Cortex of kidney (tissue), 1 donor: ENCODE measurements at regions not wholly inside any gene's neighbourhood (a gene's known extent, or its start where the extent isn't known, plus 50 kb on each side); places are given as distances from the start of the nearest gene placed in this dataset.
"Not testable (repeated sequence)": the region's sequence is repeated elsewhere in the genome, so short reads cannot be mapped to it uniquely, and the experiment has no call there.

Source experiments
- DNase-seq: peaks from one replicate; lab custom pipeline; 2025; lab: John Stamatoyannopoulos, UW

- not testable (repeated sequence) for DNase-seq
Observed at GRCh38 chr9:97248252-97248651, 59.2 kb upstream of the CCDC180 start.

GRCh38 chr9:97243606-97244005 is 63.9 kb upstream of the CCDC180 start:
- DNase-seq = no peak

GRCh38 chr9:97241430-97241829 is 66.0 kb upstream of the CCDC180 start:
- not testable (repeated sequence) for DNase-seq

- peak; percentile 24 for DNase-seq
Observed at GRCh38 chr9:97237951-97238889, 69.2 kb upstream of the CCDC180 start.

- DNase-seq = no peak
Observed at GRCh38 chr9:97237311-97237786, 70.1 kb upstream of the CCDC180 start.

GRCh38 chr9:97233009-97233400 is 74.5 kb upstream of the CCDC180 start:
- DNase-seq = not testable (repeated sequence)

GRCh38 chr9:97232060-97233008 is 75.1 kb upstream of the CCDC180 start:
- DNase-seq = not testable (repeated sequence)

GRCh38 chr9:97222393-97222792 is 85.1 kb upstream of the CCDC180 start:
- not testable (repeated sequence) for DNase-seq

- not testable (repeated sequence) for DNase-seq
Observed at GRCh38 chr9:97221478-97222355, 85.7 kb upstream of the CCDC180 start.

GRCh38 chr9:97220894-97221477 is 86.5 kb upstream of the CCDC180 start:
- no peak for DNase-seq

- not testable (repeated sequence) for DNase-seq
Observed at GRCh38 chr9:97220396-97220795, 87.1 kb upstream of the CCDC180 start.

GRCh38 chr9:97219443-97220140 is 87.9 kb upstream of the CCDC180 start:
- not testable (repeated sequence) for DNase-seq

GRCh38 chr9:97215127-97215526 is 92.3 kb upstream of the CCDC180 start:
- not testable (repeated sequence) for DNase-seq

GRCh38 chr9:97214556-97214955 is 92.9 kb upstream of the CCDC180 start:
- DNase-seq = not testable (repeated sequence)

- DNase-seq = not testable (repeated sequence)
Observed at GRCh38 chr9:97199683-97200082, 107.8 kb upstream of the CCDC180 start.

- DNase-seq = not testable (repeated sequence)
Observed at GRCh38 chr9:97193767-97194166, 113.7 kb upstream of the CCDC180 start.

- no peak for DNase-seq
Observed at GRCh38 chr9:97188545-97188944, 118.9 kb upstream of the CCDC180 start.

- not testable (repeated sequence) for DNase-seq
Observed at GRCh38 chr9:97187706-97188105, 119.8 kb upstream of the CCDC180 start.

- DNase-seq = no peak
Observed at GRCh38 chr9:97186493-97186892, 121.0 kb upstream of the CCDC180 start.

GRCh38 chr9:97182532-97182931 is 124.9 kb upstream of the CCDC180 start:
- DNase-seq = not testable (repeated sequence)
